Keratinocyte (primary cell): ENCODE measurements at regions not wholly inside any gene's neighbourhood (a gene's known extent, or its start where the extent isn't known, plus 50 kb on each side); places are given as distances from the start of the nearest gene placed in this dataset.

ENCODE experiments used
- DNase-seq: peaks from one replicate; pipeline ENCODE4 v3.0.0-alpha.2; 2011; ENCODE audit warnings: low read depth, missing footprints, low spot score
- FAIRE-seq: peaks from 2 replicates; lab custom pipeline; 2011; peaks lifted over from hg19 to GRCh38; lab: Jason Lieb, UNC
- H2AFZ ChIP-seq: 2 replicates; pipeline ENCODE4 v1.6.0; 2012; ENCODE audit warnings: low read length, control low read depth, inconsistent platforms; ENCODE audit not compliant: control insufficient read depth
- H3K27ac ChIP-seq: 2 replicates; pipeline ENCODE4 v1.5.1; 2011; ENCODE audit warnings: low read length; ENCODE audit not compliant: control insufficient read depth, insufficient read depth
- H3K27me3 ChIP-seq: 3 replicates; pipeline ENCODE4 v1.6.0; 2011; ENCODE audit warnings: low read length; ENCODE audit not compliant: control insufficient read depth, insufficient read depth; ENCODE audit errors: extremely low read depth
- H3K36me3 ChIP-seq, 2 experiments: 2 replicates in 1 of 2; 3 replicates in 1 of 2; pipeline ENCODE4 v1.5.1; 2011; ENCODE audit warnings: low read length in 2 of 2, mild to moderate bottlenecking in 1 of 2; ENCODE audit not compliant: control insufficient read depth in 2 of 2, insufficient read depth in 2 of 2; ENCODE audit errors: extremely low read depth in 1 of 2
- H3K4me1 ChIP-seq: 3 replicates; pipeline ENCODE4 v1.5.1; 2011; ENCODE audit warnings: low read length; ENCODE audit not compliant: control insufficient read depth, insufficient read depth; ENCODE audit errors: extremely low read depth
- H3K4me2 ChIP-seq: 3 replicates; pipeline ENCODE4 v1.6.0; 2011; ENCODE audit warnings: low read depth, low read length; ENCODE audit not compliant: control insufficient read depth, insufficient read depth; ENCODE audit errors: extremely low read depth
- H3K4me3 ChIP-seq, 3 experiments: fragments of 200-600 bp in 1 of 3; sonication (generic) in 1 of 3; 2 replicates in 2 of 3; 3 replicates in 1 of 3; pipeline ENCODE4 v1.5.1; 2011 to 2016; ENCODE audit warnings: low read length in 3 of 3, mild to moderate bottlenecking in 3 of 3, control low read depth in 2 of 3, inconsistent platforms in 1 of 3, low read depth in 1 of 3, mixed read lengths in 1 of 3, mixed run types in 1 of 3, moderate library complexity in 1 of 3; ENCODE audit not compliant: control insufficient read depth in 2 of 3, insufficient read depth in 2 of 3; ENCODE audit errors: extremely low read depth in 1 of 3
- H3K79me2 ChIP-seq: 2 replicates; pipeline ENCODE4 v1.6.0; 2012; ENCODE audit warnings: low read length; ENCODE audit not compliant: control insufficient read depth, insufficient read depth
- H3K9ac ChIP-seq: 3 replicates; pipeline ENCODE4 v1.6.0; 2011; ENCODE audit warnings: low read length; ENCODE audit not compliant: control insufficient read depth, insufficient read depth; ENCODE audit errors: extremely low read depth
- H3K9me1 ChIP-seq: 3 replicates; pipeline ENCODE4 v1.6.0; 2011; ENCODE audit warnings: low read length; ENCODE audit not compliant: control insufficient read depth, insufficient read depth; ENCODE audit errors: extremely low read depth
- H3K9me3 ChIP-seq: 2 replicates; pipeline ENCODE4 v1.5.1; 2012; ENCODE audit warnings: low read depth, low read length; ENCODE audit not compliant: control insufficient read depth
- H4K20me1 ChIP-seq: 3 replicates; pipeline ENCODE4 v1.6.0; 2011; ENCODE audit warnings: low read length; ENCODE audit not compliant: control insufficient read depth, insufficient read depth; ENCODE audit errors: extremely low read depth
- EZH2 ChIP-seq: IDR thresholded peaks from one replicate; pipeline ENCODE4 v1.6.1; 2012; ENCODE audit warnings: inconsistent platforms, mild to moderate bottlenecking, low read length, moderate library complexity
- dilution Hi-C: fragments of 300-500 bp; cut with MboI; formaldehyde crosslinking; loops from one replicate; pipeline ENCODE4 v1.7.0; 2020; ENCODE audit warnings: low sequenced_read_pairs; ENCODE audit not compliant: extremely low pct_ligation_motif_present
- TF ChIP-seq, protein P1 (sequence below), 3 experiments: IDR thresholded peaks in 1 of 3; conservative IDR thresholded peaks in 1 of 3; optimal IDR thresholded peaks in 1 of 3; 2 replicates in 2 of 3; 3 replicates in 1 of 3; pipeline versions ENCODE3 to v1.5.1; 2011; ENCODE audit warnings: low read length in 3 of 3, mild to moderate bottlenecking in 3 of 3, moderate library complexity in 2 of 3, control low read depth in 1 of 3, inconsistent platforms in 1 of 3; ENCODE audit not compliant: insufficient read depth in 2 of 3; ENCODE audit errors: extremely low read depth in 1 of 3

DNA sequence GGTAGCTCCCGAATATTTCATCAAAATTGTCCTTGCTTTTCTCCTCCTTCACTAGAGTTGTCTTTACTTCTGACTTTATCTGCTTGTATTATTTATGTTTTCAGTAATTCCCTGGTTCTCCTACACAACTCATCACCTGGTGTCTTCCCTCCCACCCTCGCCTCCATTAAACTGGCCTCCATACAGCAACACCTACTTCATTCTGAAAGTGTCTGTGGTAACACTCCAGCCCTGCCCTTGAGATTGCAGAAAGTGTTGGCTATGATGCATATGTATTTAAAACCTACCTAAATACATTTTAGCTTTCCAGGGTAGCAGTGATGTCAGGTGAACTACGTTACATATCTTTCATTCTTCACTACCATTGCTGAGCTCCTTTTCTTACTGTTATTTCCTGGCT, 833.3 kb upstream of the LRRN3 start:
- Histone ChIP-seq H3K4me2 (no peak overlapping the region), H3K9ac (no peak overlapping the region), H3K27me3 (no peaks in the 10 kb centered on the region), H3K4me1 (no peaks in the 10 kb centered on the region), H3K36me3 (no peaks in the 10 kb centered on the region), H4K20me1 (no peaks in the 10 kb centered on the region), H3K9me1 (no peaks in the 10 kb centered on the region), H3K79me2 (no peaks in the 10 kb centered on the region), H3K27ac (no peak overlapping the region), H3K4me3 (no peak overlapping the region), H2AFZ (no peak overlapping the region), H3K9me3 (no peaks in the 10 kb centered on the region)
- no peak for DNase-seq
- dilution Hi-C loops = no loop called here
- TF ChIP-seq, protein P1, sequence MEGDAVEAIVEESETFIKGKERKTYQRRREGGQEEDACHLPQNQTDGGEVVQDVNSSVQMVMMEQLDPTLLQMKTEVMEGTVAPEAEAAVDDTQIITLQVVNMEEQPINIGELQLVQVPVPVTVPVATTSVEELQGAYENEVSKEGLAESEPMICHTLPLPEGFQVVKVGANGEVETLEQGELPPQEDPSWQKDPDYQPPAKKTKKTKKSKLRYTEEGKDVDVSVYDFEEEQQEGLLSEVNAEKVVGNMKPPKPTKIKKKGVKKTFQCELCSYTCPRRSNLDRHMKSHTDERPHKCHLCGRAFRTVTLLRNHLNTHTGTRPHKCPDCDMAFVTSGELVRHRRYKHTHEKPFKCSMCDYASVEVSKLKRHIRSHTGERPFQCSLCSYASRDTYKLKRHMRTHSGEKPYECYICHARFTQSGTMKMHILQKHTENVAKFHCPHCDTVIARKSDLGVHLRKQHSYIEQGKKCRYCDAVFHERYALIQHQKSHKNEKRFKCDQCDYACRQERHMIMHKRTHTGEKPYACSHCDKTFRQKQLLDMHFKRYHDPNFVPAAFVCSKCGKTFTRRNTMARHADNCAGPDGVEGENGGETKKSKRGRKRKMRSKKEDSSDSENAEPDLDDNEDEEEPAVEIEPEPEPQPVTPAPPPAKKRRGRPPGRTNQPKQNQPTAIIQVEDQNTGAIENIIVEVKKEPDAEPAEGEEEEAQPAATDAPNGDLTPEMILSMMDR (optimal IDR thresholded peaks at IDR 0.05 in 1 of 3, IDR thresholded peaks at IDR 0.05 in 1 of 3, conservative IDR thresholded peaks at IDR 0.05 in 1 of 3; ENCODE audit: extremely low read depth in 1 of 3, insufficient read depth in 2 of 3, low read length in 3 of 3) = no peak
- no peak for TF ChIP-seq EZH2
- FAIRE-seq = no peak

DNA sequence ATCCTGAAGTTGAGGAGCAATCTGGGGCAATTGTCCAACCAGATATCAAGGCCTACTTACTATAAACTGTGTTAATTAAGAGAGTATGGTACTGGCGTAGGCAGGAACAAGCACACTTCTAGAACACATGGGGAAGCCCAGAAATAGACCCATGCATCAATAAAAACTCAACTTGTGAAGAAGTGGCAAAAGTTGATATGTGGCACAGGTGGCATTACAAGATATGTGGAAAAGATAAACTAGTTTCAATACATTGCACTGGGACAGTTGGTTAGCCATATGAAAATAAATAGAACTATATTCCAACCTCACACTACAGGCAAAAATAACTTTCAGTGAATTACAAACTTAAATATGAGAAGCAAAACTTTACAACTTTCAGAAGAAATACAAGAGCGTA, 828.7 kb upstream of the LRRN3 start:
- Histone ChIP-seq H3K9me1 (no peaks in the 10 kb centered on the region), H3K4me2 (no peak overlapping the region), H3K27ac (no peak overlapping the region), H3K36me3 (no peaks in the 10 kb centered on the region), H3K9ac (no peak overlapping the region), H3K4me1 (no peaks in the 10 kb centered on the region), H2AFZ (no peak overlapping the region), H3K9me3 (no peaks in the 10 kb centered on the region), H3K4me3 (no peak overlapping the region), H4K20me1 (no peaks in the 10 kb centered on the region), H3K27me3 (no peaks in the 10 kb centered on the region), H3K79me2 (no peaks in the 10 kb centered on the region)
- TF ChIP-seq, protein P1 (optimal IDR thresholded peaks at IDR 0.05 in 1 of 3, IDR thresholded peaks at IDR 0.05 in 1 of 3, conservative IDR thresholded peaks at IDR 0.05 in 1 of 3; ENCODE audit: extremely low read depth in 1 of 3, insufficient read depth in 2 of 3, low read length in 3 of 3) = no peak
- no peak for TF ChIP-seq EZH2
- DNase-seq = no peak
- FAIRE-seq = no peak
- dilution Hi-C loops = no loop called here
